ENCODE measurements at regions not wholly inside any gene's neighbourhood (a gene's known extent, or its start where the extent isn't known, plus 50 kb on each side); places are given as distances from the start of the nearest gene placed in this dataset.

DNA sequence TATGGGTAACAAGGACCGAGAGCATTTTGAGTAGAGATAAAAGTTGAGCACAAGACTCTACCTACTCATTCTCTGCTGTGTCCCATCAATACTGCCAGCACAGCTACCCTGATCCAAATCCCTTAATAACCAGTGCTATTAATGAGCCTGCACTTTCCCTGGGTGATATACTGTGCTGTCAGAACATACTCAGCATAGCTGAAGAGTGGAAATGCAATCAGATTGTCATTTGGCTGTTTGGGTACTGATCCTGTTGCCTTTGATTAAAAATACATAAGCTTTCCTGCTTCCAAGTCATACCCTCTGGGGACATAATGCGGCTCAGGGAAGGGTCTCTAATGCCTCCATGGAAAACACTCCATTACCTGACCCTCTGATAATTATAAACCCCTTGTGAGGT, 917.5 kb downstream of the SQOR start:
- H3K4me1 ChIP-seq (ENCODE audit: control insufficient read depth in 2 of 2, insufficient read depth in 2 of 2, low read length in 2 of 2): no peaks in the 10 kb centered on the region
- peaks cover 14% of the 10 kb centered on the region for H3K9me3 Mint-ChIP-seq (ENCODE audit: insufficient read depth)
- no peaks in the 10 kb centered on the region for H4K20me1 ChIP-seq (ENCODE audit: control insufficient read depth, insufficient read depth, low read length, poor library complexity, severe bottlenecking)
- CTCF ChIA-PET: no interaction called here
- TF ChIP-seq, protein P1, sequence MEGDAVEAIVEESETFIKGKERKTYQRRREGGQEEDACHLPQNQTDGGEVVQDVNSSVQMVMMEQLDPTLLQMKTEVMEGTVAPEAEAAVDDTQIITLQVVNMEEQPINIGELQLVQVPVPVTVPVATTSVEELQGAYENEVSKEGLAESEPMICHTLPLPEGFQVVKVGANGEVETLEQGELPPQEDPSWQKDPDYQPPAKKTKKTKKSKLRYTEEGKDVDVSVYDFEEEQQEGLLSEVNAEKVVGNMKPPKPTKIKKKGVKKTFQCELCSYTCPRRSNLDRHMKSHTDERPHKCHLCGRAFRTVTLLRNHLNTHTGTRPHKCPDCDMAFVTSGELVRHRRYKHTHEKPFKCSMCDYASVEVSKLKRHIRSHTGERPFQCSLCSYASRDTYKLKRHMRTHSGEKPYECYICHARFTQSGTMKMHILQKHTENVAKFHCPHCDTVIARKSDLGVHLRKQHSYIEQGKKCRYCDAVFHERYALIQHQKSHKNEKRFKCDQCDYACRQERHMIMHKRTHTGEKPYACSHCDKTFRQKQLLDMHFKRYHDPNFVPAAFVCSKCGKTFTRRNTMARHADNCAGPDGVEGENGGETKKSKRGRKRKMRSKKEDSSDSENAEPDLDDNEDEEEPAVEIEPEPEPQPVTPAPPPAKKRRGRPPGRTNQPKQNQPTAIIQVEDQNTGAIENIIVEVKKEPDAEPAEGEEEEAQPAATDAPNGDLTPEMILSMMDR (IDR thresholded peaks at IDR 0.05): no peak
- no peak for TF ChIP-seq EZH2 (IDR thresholded peaks at IDR 0.05; ENCODE audit: borderline replicate concordance, insufficient read depth, low read depth, low read length, poor library complexity, severe bottlenecking)
- H3K4me1 Mint-ChIP-seq: no peaks in the 10 kb centered on the region
- DNase-seq (no peak), ATAC-seq (ENCODE audit: low read depth) (no peak)
- no peak overlapping the region for H3K27ac Mint-ChIP-seq
- no peak overlapping the region for H3K4me2 ChIP-seq (replicated peaks; ENCODE audit: low read depth, low read length, poor library complexity, severe bottlenecking)
- intact Hi-C loops (cut with micrococcal nuclease): no loop called here
- H3K27ac ChIP-seq (ENCODE audit: low read length in 2 of 2): no peak overlapping the region
- H3K9ac ChIP-seq (ENCODE audit: low read length): no peak overlapping the region
- no peak overlapping the region for H3K4me3 Mint-ChIP-seq
- no peak overlapping the region for H2AFZ ChIP-seq (ENCODE audit: insufficient read depth, low read depth, low read length, poor library complexity, severe bottlenecking)
- no peaks in the 10 kb centered on the region for H3K27me3 Mint-ChIP-seq
- POLR2A ChIA-PET: no interaction called here
- WGBS (ENCODE audit: insufficient coverage): 100% methylated on average over 1 of the region's 2 CpGs
- H3K4me3 ChIP-seq (ENCODE audit: control extremely low read depth in 1 of 5, extremely low read depth in 1 of 5, insufficient read depth in 1 of 5, low read depth in 2 of 5, low read length in 4 of 5): no peak overlapping the region
- H3K79me2 ChIP-seq (ENCODE audit: control insufficient read depth, insufficient read depth, low read length): no peaks in the 10 kb centered on the region
- peaks cover 0 to 4% (median 2%) of the 10 kb centered on the region in 3 donors for H3K9me3 ChIP-seq (ENCODE audit: control extremely low read depth in 1 of 3, control insufficient read depth in 2 of 3, insufficient read depth in 1 of 3, low read length in 2 of 3)
- no peaks in the 10 kb centered on the region for H3K27me3 ChIP-seq (replicated peaks in 1 of 4; ENCODE audit: control extremely low read depth in 1 of 4, control insufficient read depth in 3 of 4, insufficient read depth in 4 of 4, low read length in 3 of 4)
- no peaks in the 10 kb centered on the region for H3K36me3 ChIP-seq (replicated peaks in 1 of 2; ENCODE audit: control extremely low read depth in 1 of 2, control insufficient read depth in 1 of 2, extremely low read depth in 1 of 2, insufficient read depth in 2 of 2, low read length in 1 of 2)

DNA sequence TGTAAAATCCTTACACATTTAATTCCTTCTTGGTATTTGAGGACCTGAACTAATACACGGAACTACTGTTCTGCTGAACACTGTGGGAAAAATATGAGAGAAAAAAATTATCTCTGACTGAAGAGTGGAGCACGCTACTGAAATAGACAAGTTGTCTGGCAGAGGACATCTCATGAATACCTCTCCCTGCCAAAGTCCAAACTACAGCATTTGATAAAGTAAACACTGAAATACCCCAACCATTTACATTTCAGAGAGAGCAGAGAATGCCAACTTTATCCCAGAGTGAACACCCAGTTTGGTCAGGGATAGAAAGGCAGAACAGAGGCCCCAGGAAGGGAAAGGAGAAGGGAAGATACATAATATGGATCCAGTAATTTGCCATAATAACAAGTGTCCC, 920.7 kb downstream of the SQOR start:
- ChIA-PET POLR2A (no interaction called here), CTCF (no interaction called here)
- Mint-ChIP-seq H3K27ac (no peak overlapping the region), H3K4me3 (no peak overlapping the region), H3K4me1 (no peaks in the 10 kb centered on the region), H3K9me3 (ENCODE audit: insufficient read depth) (peaks cover 11% of the 10 kb centered on the region), H3K27me3 (no peaks in the 10 kb centered on the region)
- no peak overlapping the region for H3K9ac ChIP-seq (ENCODE audit: low read length)
- no peaks in the 10 kb centered on the region for H3K27me3 ChIP-seq (replicated peaks in 1 of 4; ENCODE audit: control extremely low read depth in 1 of 4, control insufficient read depth in 3 of 4, insufficient read depth in 4 of 4, low read length in 3 of 4)
- ATAC-seq (ENCODE audit: low read depth) (no peak), DNase-seq (no peak)
- H3K9me3 ChIP-seq (ENCODE audit: control extremely low read depth in 1 of 3, control insufficient read depth in 2 of 3, insufficient read depth in 1 of 3, low read length in 2 of 3): peaks cover 0 to 1% (median 0%) of the 10 kb centered on the region in 3 donors
- no peak overlapping the region for H3K4me3 ChIP-seq (ENCODE audit: control extremely low read depth in 1 of 5, extremely low read depth in 1 of 5, insufficient read depth in 1 of 5, low read depth in 2 of 5, low read length in 4 of 5)
- TF ChIP-seq EZH2 (IDR thresholded peaks at IDR 0.05; ENCODE audit: borderline replicate concordance, insufficient read depth, low read depth, low read length, poor library complexity, severe bottlenecking): no peak
- TF ChIP-seq, protein P1 (IDR thresholded peaks at IDR 0.05): no peak
- no peak overlapping the region for H3K27ac ChIP-seq (ENCODE audit: low read length in 2 of 2)
- no peaks in the 10 kb centered on the region for H4K20me1 ChIP-seq (ENCODE audit: control insufficient read depth, insufficient read depth, low read length, poor library complexity, severe bottlenecking)
- H3K79me2 ChIP-seq (ENCODE audit: control insufficient read depth, insufficient read depth, low read length): no peaks in the 10 kb centered on the region
- intact Hi-C loops (cut with micrococcal nuclease): no loop called here
- WGBS (ENCODE audit: insufficient coverage): no CpG with 5 or more reads among the region's 2 CpGs
- H3K4me2 ChIP-seq (replicated peaks; ENCODE audit: low read depth, low read length, poor library complexity, severe bottlenecking): no peak overlapping the region
- H2AFZ ChIP-seq (ENCODE audit: insufficient read depth, low read depth, low read length, poor library complexity, severe bottlenecking): no peak overlapping the region
- no peaks in the 10 kb centered on the region for H3K4me1 ChIP-seq (ENCODE audit: control insufficient read depth in 2 of 2, insufficient read depth in 2 of 2, low read length in 2 of 2)
- H3K36me3 ChIP-seq (replicated peaks in 1 of 2; ENCODE audit: control extremely low read depth in 1 of 2, control insufficient read depth in 1 of 2, extremely low read depth in 1 of 2, insufficient read depth in 2 of 2, low read length in 1 of 2): no peaks in the 10 kb centered on the region

Measured in B cell (primary cell).